A673 (cell line): ENCODE measurements at regions not wholly inside any gene's neighbourhood (a gene's known extent, or its start where the extent isn't known, plus 50 kb on each side); places are given as distances from the start of the nearest gene placed in this dataset.

Experiments used
- EZH2 ChIP-seq: fragments of 200-600 bp; sonication (generic); IDR thresholded peaks from 2 replicates; pipeline ENCODE4 v1.6.1; 2017; ENCODE audit warnings: borderline replicate concordance, low read depth, mild to moderate bottlenecking, mixed read lengths, antibody characterized with exemption, low read length; ENCODE audit not compliant: poor library complexity, severe bottlenecking
- TF ChIP-seq, protein P1 (sequence below): fragments of 300-800, 200-600 bp; sonication (generic); conservative IDR thresholded peaks from 2 replicates; pipeline ENCODE4 v1.5.1; 2017; ENCODE audit warnings: low read depth, mild to moderate bottlenecking, antibody characterized with exemption, low read length, moderate library complexity, mixed read lengths

DNA sequence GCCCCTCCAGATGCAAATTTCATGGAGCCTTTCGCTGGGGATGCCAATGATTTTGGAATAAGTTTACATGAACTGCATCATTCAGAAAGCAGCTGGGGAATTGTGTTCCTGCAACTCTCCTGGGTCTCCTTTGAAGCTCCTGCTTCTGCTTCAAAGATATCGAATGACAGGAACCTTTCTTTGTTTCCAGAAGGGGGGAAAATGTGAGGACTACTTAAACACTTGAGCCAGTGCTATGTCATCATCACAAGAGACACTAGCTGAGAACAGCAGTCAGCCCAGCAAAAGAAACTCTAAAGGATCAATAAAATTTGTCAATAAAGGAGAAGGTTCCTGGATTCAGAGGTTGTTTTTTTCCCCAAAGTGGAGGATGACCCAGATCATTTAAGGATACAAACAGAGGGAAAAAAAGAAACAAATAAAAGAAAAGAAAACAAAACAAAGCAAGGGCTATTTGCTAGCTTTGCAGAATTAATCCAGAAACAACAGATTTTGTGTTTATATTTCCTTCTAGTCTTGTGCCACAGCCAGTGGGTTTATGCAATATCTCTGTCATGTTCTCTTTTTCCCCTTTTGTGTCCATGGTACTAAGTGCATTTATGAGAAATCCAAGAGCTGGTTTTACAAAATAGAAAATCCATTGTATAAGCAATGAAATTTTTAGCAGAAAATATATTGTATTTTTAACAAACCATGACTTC lies 463.7 kb downstream of the CDH2 start:
- TF ChIP-seq, protein P1, sequence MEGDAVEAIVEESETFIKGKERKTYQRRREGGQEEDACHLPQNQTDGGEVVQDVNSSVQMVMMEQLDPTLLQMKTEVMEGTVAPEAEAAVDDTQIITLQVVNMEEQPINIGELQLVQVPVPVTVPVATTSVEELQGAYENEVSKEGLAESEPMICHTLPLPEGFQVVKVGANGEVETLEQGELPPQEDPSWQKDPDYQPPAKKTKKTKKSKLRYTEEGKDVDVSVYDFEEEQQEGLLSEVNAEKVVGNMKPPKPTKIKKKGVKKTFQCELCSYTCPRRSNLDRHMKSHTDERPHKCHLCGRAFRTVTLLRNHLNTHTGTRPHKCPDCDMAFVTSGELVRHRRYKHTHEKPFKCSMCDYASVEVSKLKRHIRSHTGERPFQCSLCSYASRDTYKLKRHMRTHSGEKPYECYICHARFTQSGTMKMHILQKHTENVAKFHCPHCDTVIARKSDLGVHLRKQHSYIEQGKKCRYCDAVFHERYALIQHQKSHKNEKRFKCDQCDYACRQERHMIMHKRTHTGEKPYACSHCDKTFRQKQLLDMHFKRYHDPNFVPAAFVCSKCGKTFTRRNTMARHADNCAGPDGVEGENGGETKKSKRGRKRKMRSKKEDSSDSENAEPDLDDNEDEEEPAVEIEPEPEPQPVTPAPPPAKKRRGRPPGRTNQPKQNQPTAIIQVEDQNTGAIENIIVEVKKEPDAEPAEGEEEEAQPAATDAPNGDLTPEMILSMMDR = no peak
- TF ChIP-seq EZH2 = no peak
